AG04449 (cell line): ENCODE measurements at regions not wholly inside any gene's neighbourhood (a gene's known extent, or its start where the extent isn't known, plus 50 kb on each side); places are given as distances from the start of the nearest gene placed in this dataset.

Source experiments
- CTCF ChIA-PET: fragments of 350-600 bp; formaldehyde crosslinking; extraction: SDS; loops from one replicate; lab custom pipeline; 2021; ENCODE audit warnings: antibody characterized with exemption; lab: Yijun Ruan, JAX
- POLR2A ChIA-PET: fragments of 400-600, 350-600 bp; formaldehyde crosslinking; extraction: SDS; loops from one replicate; lab custom pipeline; 2020; ENCODE audit warnings: antibody characterized with exemption, inconsistent platforms; lab: Yijun Ruan, JAX
- DNase-seq: peaks from one replicate; pipeline ENCODE4 v3.0.0-alpha.2; 2010; ENCODE audit warnings: low read depth, low spot score
- H3K4me3 ChIP-seq: 2 replicates; pipeline ENCODE4 v1.5.1; 2011; ENCODE audit warnings: low read depth, mild to moderate bottlenecking, control low read depth, low read length
- CTCF ChIP-seq: IDR thresholded peaks from one replicate; pipeline ENCODE4 v1.5.1; 2011; ENCODE audit warnings: mild to moderate bottlenecking, moderate library complexity, low read length, control low read depth, inconsistent platforms; ENCODE audit not compliant: insufficient read depth; ENCODE audit errors: missing control alignments

GRCh38 chr14:27085500-27085899, 487.7 kb upstream of the NOVA1 start:
- POLR2A ChIA-PET: no interaction called here
- CTCF ChIA-PET: no interaction called here
- TF ChIP-seq CTCF: no peak
- DNase-seq: no peak
- no peak overlapping the region for H3K4me3 ChIP-seq

- CTCF ChIA-PET: no interaction called here
- no peak for TF ChIP-seq CTCF
- DNase-seq: no peak
- POLR2A ChIA-PET: no interaction called here
- no peak overlapping the region for H3K4me3 ChIP-seq
Measured at GRCh38 chr14:27090716-27091115, 492.9 kb upstream of the NOVA1 start.

GRCh38 chr14:27091973-27092372, 494.1 kb upstream of the NOVA1 start:
- CTCF ChIA-PET: no interaction called here
- H3K4me3 ChIP-seq: no peak overlapping the region
- DNase-seq: no peak
- TF ChIP-seq CTCF: no peak
- POLR2A ChIA-PET: no interaction called here

- H3K4me3 ChIP-seq: no peak overlapping the region
- no peak for DNase-seq
- TF ChIP-seq CTCF: no peak
- ChIA-PET CTCF (no interaction called here), POLR2A (no interaction called here)
Measured at GRCh38 chr14:27096091-27096490, 498.3 kb upstream of the NOVA1 start.

GRCh38 chr14:27098451-27098850, 500.6 kb upstream of the NOVA1 start:
- no peak for DNase-seq
- POLR2A ChIA-PET: no interaction called here
- H3K4me3 ChIP-seq: no peak overlapping the region
- no peak for TF ChIP-seq CTCF
- CTCF ChIA-PET: no interaction called here

- no peak overlapping the region for H3K4me3 ChIP-seq
- ChIA-PET CTCF (no interaction called here), POLR2A (no interaction called here)
- DNase-seq: no peak
- no peak for TF ChIP-seq CTCF
Measured at GRCh38 chr14:27114180-27114579, 516.3 kb upstream of the NOVA1 start.
